ENCODE measurements at regions not wholly inside any gene's neighbourhood (a gene's known extent, or its start where the extent isn't known, plus 50 kb on each side); places are given as distances from the start of the nearest gene placed in this dataset.

- TF ChIP-seq, protein P1, sequence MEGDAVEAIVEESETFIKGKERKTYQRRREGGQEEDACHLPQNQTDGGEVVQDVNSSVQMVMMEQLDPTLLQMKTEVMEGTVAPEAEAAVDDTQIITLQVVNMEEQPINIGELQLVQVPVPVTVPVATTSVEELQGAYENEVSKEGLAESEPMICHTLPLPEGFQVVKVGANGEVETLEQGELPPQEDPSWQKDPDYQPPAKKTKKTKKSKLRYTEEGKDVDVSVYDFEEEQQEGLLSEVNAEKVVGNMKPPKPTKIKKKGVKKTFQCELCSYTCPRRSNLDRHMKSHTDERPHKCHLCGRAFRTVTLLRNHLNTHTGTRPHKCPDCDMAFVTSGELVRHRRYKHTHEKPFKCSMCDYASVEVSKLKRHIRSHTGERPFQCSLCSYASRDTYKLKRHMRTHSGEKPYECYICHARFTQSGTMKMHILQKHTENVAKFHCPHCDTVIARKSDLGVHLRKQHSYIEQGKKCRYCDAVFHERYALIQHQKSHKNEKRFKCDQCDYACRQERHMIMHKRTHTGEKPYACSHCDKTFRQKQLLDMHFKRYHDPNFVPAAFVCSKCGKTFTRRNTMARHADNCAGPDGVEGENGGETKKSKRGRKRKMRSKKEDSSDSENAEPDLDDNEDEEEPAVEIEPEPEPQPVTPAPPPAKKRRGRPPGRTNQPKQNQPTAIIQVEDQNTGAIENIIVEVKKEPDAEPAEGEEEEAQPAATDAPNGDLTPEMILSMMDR (IDR thresholded peaks at IDR 0.05) = no peak
- no peak for TF ChIP-seq POLR2A (IDR thresholded peaks at IDR 0.05)
These were observed 542.1 kb upstream of the ID2 start for GRCh38 chr2:8139668-8140200.

Measured in heart left ventricle (tissue), 13 donors.